IMR-90 (cell line): ENCODE measurements at regions not wholly inside any gene's neighbourhood (a gene's known extent, or its start where the extent isn't known, plus 50 kb on each side); places are given as distances from the start of the nearest gene placed in this dataset.

Source experiments
- ATAC-seq: fragments of 200-7000 bp; cut with Tn5 transposase; 2 replicates; pipeline ENCODE4 v1.9.1; 2020; ENCODE audit warnings: low read depth, mild to moderate bottlenecking, moderate library complexity
- BruUV-seq: library from RNA; stranded (reverse); fragments of 400-500 nt; replicated peaks from 2 replicates; lab custom pipeline; 2021; lab: Mats Ljungman, UMichigan
- CTCF ChIA-PET: fragments of 300-600 bp; formaldehyde crosslinking; extraction: SDS; loops from one replicate; lab custom pipeline; 2021; ENCODE audit warnings: antibody characterized with exemption; lab: Yijun Ruan, JAX
- POLR2A ChIA-PET: fragments of 300-600 bp; sonication (Branson Sonifier 250); formaldehyde crosslinking; loops from one replicate; lab custom pipeline; 2022; ENCODE audit warnings: antibody characterized with exemption; ENCODE audit not compliant: unreplicated experiment; lab: Charles Lee
- DNase-seq: peaks from one replicate; pipeline ENCODE4 v3.0.0; 2013
- H2AFZ ChIP-seq: replicated peaks from 2 replicates; pipeline ENCODE3; 2013; ENCODE audit warnings: low read length, mild to moderate bottlenecking; ENCODE audit not compliant: poor library complexity
- H2AK5ac ChIP-seq: 2 replicates; pipeline ENCODE4 v1.6.1; 2013; ENCODE audit warnings: low read depth, low read length, inconsistent platforms
- H2AK9ac ChIP-seq: replicated peaks from 2 replicates; pipeline ENCODE3; 2013; ENCODE audit warnings: mild to moderate bottlenecking, low read depth, low read length, moderate library complexity; ENCODE audit not compliant: poor library complexity
- H2BK120ac ChIP-seq: 2 replicates; pipeline ENCODE4 v1.6.1; 2013; ENCODE audit warnings: low read depth, low read length, inconsistent platforms
- H2BK15ac ChIP-seq: 3 replicates; pipeline ENCODE4 v1.6.1; 2013; ENCODE audit warnings: low read depth, low read length, inconsistent platforms
- H2BK20ac ChIP-seq: 2 replicates; pipeline ENCODE4 v1.6.1; 2013; ENCODE audit warnings: low read depth, mild to moderate bottlenecking, inconsistent platforms, low read length, moderate library complexity
- H2BK5ac ChIP-seq: 2 replicates; pipeline ENCODE4 v1.6.1; 2013; ENCODE audit warnings: mild to moderate bottlenecking, low read depth, low read length, inconsistent platforms; ENCODE audit not compliant: poor library complexity, severe bottlenecking
- H3K14ac ChIP-seq: replicated peaks from 2 replicates; pipeline ENCODE4 v1.6.1; 2013; ENCODE audit warnings: low read depth, low read length, inconsistent platforms
- H3K18ac ChIP-seq: 2 replicates; pipeline ENCODE4 v1.6.1; 2013; ENCODE audit warnings: low read depth, low read length, control low read depth
- H3K23ac ChIP-seq: 2 replicates; pipeline ENCODE4 v1.6.1; 2013; ENCODE audit warnings: low read depth, low read length, inconsistent platforms
- H3K27ac ChIP-seq: 2 replicates; pipeline ENCODE4 v1.5.1; 2013; ENCODE audit warnings: mild to moderate bottlenecking, control low read depth, low read length; ENCODE audit not compliant: insufficient read depth
- H3K27me3 ChIP-seq: 2 replicates; pipeline ENCODE4 v1.6.1; 2013; ENCODE audit warnings: low read length; ENCODE audit not compliant: control insufficient read depth, insufficient read depth
- H3K36me3 ChIP-seq: 2 replicates; pipeline ENCODE4 v1.6.1; 2013; ENCODE audit warnings: low read length, mixed read lengths; ENCODE audit not compliant: control insufficient read depth, insufficient read depth
- H3K4ac ChIP-seq: 2 replicates; pipeline ENCODE4 v1.6.1; 2013; ENCODE audit warnings: low read depth, low read length, inconsistent platforms
- H3K4me1 ChIP-seq: 2 replicates; pipeline ENCODE4 v1.6.1; 2013; ENCODE audit warnings: low read length, mixed read lengths; ENCODE audit not compliant: control insufficient read depth, insufficient read depth
- H3K4me2 ChIP-seq: 2 replicates; pipeline ENCODE4 v1.6.1; 2013; ENCODE audit warnings: low read depth, mild to moderate bottlenecking, control low read depth, low read length, moderate library complexity
- H3K4me3 ChIP-seq: 2 replicates; pipeline ENCODE4 v1.5.1; 2013; ENCODE audit warnings: low read depth, mild to moderate bottlenecking, control low read depth, low read length, moderate library complexity; ENCODE audit not compliant: insufficient read depth
- H3K56ac ChIP-seq: 2 replicates; pipeline ENCODE4 v1.6.1; 2013; ENCODE audit warnings: low read length, inconsistent platforms; ENCODE audit not compliant: insufficient read depth; ENCODE audit errors: extremely low read depth
- H3K79me1 ChIP-seq, 2 experiments: 2 replicates each; pipeline ENCODE4 v1.6.1; 2013; ENCODE audit warnings: low read length in 2 of 2, inconsistent platforms in 1 of 2, low read depth in 1 of 2
- H3K9ac ChIP-seq: 2 replicates; pipeline ENCODE4 v1.6.1; 2013; ENCODE audit warnings: low read depth, low read length, control low read depth
- H3K9me1 ChIP-seq: 2 replicates; pipeline ENCODE4 v1.6.1; 2013; ENCODE audit warnings: low read length, inconsistent platforms; ENCODE audit not compliant: insufficient read depth
- H3K9me3 ChIP-seq: 2 replicates; pipeline ENCODE4 v1.6.1; 2013; ENCODE audit warnings: low read length; ENCODE audit not compliant: control insufficient read depth, insufficient read depth
- H4K20me1 ChIP-seq: 2 replicates; pipeline ENCODE4 v1.6.1; 2013; ENCODE audit warnings: low read length, inconsistent platforms; ENCODE audit not compliant: insufficient read depth
- H4K5ac ChIP-seq: 2 replicates; pipeline ENCODE4 v1.6.1; 2013; ENCODE audit warnings: mild to moderate bottlenecking, low read depth, low read length, control low read depth
- H4K8ac ChIP-seq, 2 experiments: 2 replicates each; pipeline ENCODE4 v1.6.1; 2013; ENCODE audit warnings: low read depth in 2 of 2, low read length in 2 of 2, control low read depth in 1 of 2, inconsistent platforms in 1 of 2
- H4K91ac ChIP-seq: 2 replicates; pipeline ENCODE4 v1.6.1; 2013; ENCODE audit warnings: low read depth, low read length, inconsistent platforms; ENCODE audit not compliant: insufficient read depth
- MXI1 ChIP-seq: IDR thresholded peaks from 2 replicates; pipeline ENCODE4 v1.6.1; 2012; ENCODE audit warnings: low read depth, mild to moderate bottlenecking, low read length, moderate library complexity, borderline replicate concordance
- RAD21 ChIP-seq: IDR thresholded peaks from 2 replicates; pipeline ENCODE4 v1.6.1; 2012; ENCODE audit warnings: low read length, improper control_type of control experiment
- RFX5 ChIP-seq: IDR thresholded peaks from 2 replicates; pipeline ENCODE4 v1.8.0; 2012; ENCODE audit warnings: low read depth, mild to moderate bottlenecking, low read length, moderate library complexity
- SMC3 ChIP-seq: fragments of 150-350 bp; IDR thresholded peaks from 2 replicates; pipeline ENCODE4 v1.6.1; 2016; ENCODE audit warnings: low read depth, mild to moderate bottlenecking, antibody characterized with exemption, low read length, moderate library complexity
- USF2 ChIP-seq: fragments of 150-350 bp; IDR thresholded peaks from 2 replicates; pipeline ENCODE4 v1.6.1; 2017; ENCODE audit warnings: mild to moderate bottlenecking, antibody characterized with exemption, low read length, low read depth
- WGBS, 2 experiments: methylation state at CpG; one replicate each; pipeline versions ENCODE4 v1.1.5 to v1.1.7; 2013; ENCODE audit warnings: missing lambda C conversion rate in 2 of 2; ENCODE audit not compliant: insufficient read length in 1 of 2; ENCODE audit errors: extremely low coverage in 2 of 2; 5-methylcytosine and 5-hydroxymethylcytosine counted together
- dilution Hi-C: fragments of 300-500 bp; cut with HindIII; formaldehyde crosslinking; loops from one replicate; pipeline ENCODE4 v1.14.3; 2018; ENCODE audit warnings: low sequenced_read_pairs; ENCODE audit not compliant: unreplicated experiment
- in situ Hi-C: fragments of 300-500 bp; cut with MboI; formaldehyde crosslinking; loops from 3 replicates; pipeline ENCODE4 v1.14.3; 2019; ENCODE audit warnings: low sequenced_read_pairs, inconsistent platforms, mixed read lengths
- intact Hi-C: fragments of 100-400 bp; cut with micrococcal nuclease; formaldehyde crosslinking; loops from 2 replicates; pipeline ENCODE4 v1.10.0; 2022

GRCh38 chr3:151955356-151955755 is 81.9 kb downstream of the SUCNR1 start:
- WGBS, 2 experiments, result no CpG with 5 or more reads among the region's 1 CpG
- in situ Hi-C loops, result no loop called here
- Histone ChIP-seq H2BK15ac (no peak overlapping the region), H4K5ac (no peak overlapping the region), H2AFZ (no peak overlapping the region), H3K4me3 (no peak overlapping the region), H3K4me2 (no peak overlapping the region), H3K23ac (no peak overlapping the region), H2AK5ac (no peak overlapping the region), H4K8ac (no peak overlapping the region), H2BK120ac (no peak overlapping the region), H3K4ac (no peak overlapping the region), H3K14ac (no peak overlapping the region), H2BK20ac (no peak overlapping the region), H4K20me1 (no peaks in the 10 kb centered on the region), H2BK5ac (no peak overlapping the region), H3K4me1 (peaks cover 1% of the 10 kb centered on the region; the same call in 1 of the 2 replicates), H3K56ac (no peak overlapping the region), H3K79me1 (no peaks in the 10 kb centered on the region), H3K9me1 (no peaks in the 10 kb centered on the region), H3K9me3 (no peaks in the 10 kb centered on the region), H3K27me3 (no peaks in the 10 kb centered on the region; the same call in 1 of the 2 replicates), H3K36me3 (no peaks in the 10 kb centered on the region), H2AK9ac (no peak overlapping the region), H3K18ac (no peak overlapping the region), H4K91ac (no peak overlapping the region), H3K9ac (no peak overlapping the region), H3K27ac (no peak overlapping the region)
- ChIA-PET POLR2A (no interaction called here), CTCF (interaction anchor here (0.6 kb wide), 1 partner anchor 66 kb away, joined by 3 read pairs; no protein-coding TSS in a partner anchor)
- dilution Hi-C loops, result no loop called here
- no TSS peak for BruUV-seq
- ATAC-seq (no peak), DNase-seq (no peak)
- TF ChIP-seq SMC3, result no peak
- no peak for TF ChIP-seq MXI1
- no peak for TF ChIP-seq USF2
- no peak for TF ChIP-seq RAD21
- no peak for TF ChIP-seq RFX5
- intact Hi-C loops, result no loop called here
